Neural cell (in vitro differentiated cells): ENCODE measurements at regions not wholly inside any gene's neighbourhood (a gene's known extent, or its start where the extent isn't known, plus 50 kb on each side); places are given as distances from the start of the nearest gene placed in this dataset.

Experiments used
- H2AFZ ChIP-seq: fragments of 200-600, 300-800 bp; sonication (generic), shearing (Covaris generic); 2 replicates; pipeline ENCODE4 v1.6.0; 2014; ENCODE audit warnings: low read depth, mild to moderate bottlenecking, antibody characterized with exemption, low read length, moderate library complexity
- H3F3A ChIP-seq: fragments of 200-600 bp; shearing (Covaris generic); 2 replicates; pipeline ENCODE4 v1.6.1; 2016; ENCODE audit warnings: mild to moderate bottlenecking, moderate library complexity, mixed read lengths, antibody characterized with exemption, low read length; ENCODE audit not compliant: insufficient read depth, poor library complexity, severe bottlenecking
- H3K27ac ChIP-seq: fragments of 200-600, 300-800 bp; sonication (generic), shearing (Covaris generic); 2 replicates; pipeline ENCODE4 v1.5.1; 2014; ENCODE audit warnings: mild to moderate bottlenecking, low read length, moderate library complexity
- H3K27me3 ChIP-seq: fragments of 300-800, 200-600 bp; sonication (generic), shearing (Covaris generic); 2 replicates; pipeline ENCODE4 v1.6.0; 2014; ENCODE audit warnings: mild to moderate bottlenecking, low read depth, low read length, moderate library complexity; ENCODE audit not compliant: insufficient read depth
- H3K36me3 ChIP-seq: fragments of 300-800, 200-600 bp; sonication (generic), shearing (Covaris generic); 2 replicates; pipeline ENCODE4 v1.5.1; 2014; ENCODE audit warnings: mild to moderate bottlenecking, antibody characterized with exemption, low read length, moderate library complexity; ENCODE audit not compliant: insufficient read depth
- H3K4me2 ChIP-seq: fragments of 300-800, 200-600 bp; sonication (generic), shearing (Covaris generic); 2 replicates; pipeline ENCODE4 v1.6.0; 2014; ENCODE audit warnings: mild to moderate bottlenecking, low read length
- H3K4me3 ChIP-seq: fragments of 300-800, 200-600 bp; sonication (generic), shearing (Covaris generic); 2 replicates; pipeline ENCODE4 v1.5.1; 2014; ENCODE audit warnings: mild to moderate bottlenecking, low read length, moderate library complexity
- H3K79me2 ChIP-seq: fragments of 200-600 bp; shearing (Covaris generic); replicated peaks from 2 replicates; pipeline ENCODE4 v1.6.0; 2014; ENCODE audit warnings: mild to moderate bottlenecking, low read length, moderate library complexity; ENCODE audit not compliant: insufficient read depth
- H3K9ac ChIP-seq: fragments of 300-800, 200-600 bp; sonication (generic), shearing (Covaris generic); 2 replicates; pipeline ENCODE4 v1.6.1; 2016; ENCODE audit warnings: mild to moderate bottlenecking, low read length, mixed read lengths
- H3K9me2 ChIP-seq: fragments of 200-600 bp; shearing (Covaris generic); 2 replicates; pipeline ENCODE4 v1.6.1; 2016; ENCODE audit warnings: mild to moderate bottlenecking, low read length, mixed read lengths; ENCODE audit not compliant: insufficient read depth
- H3K9me3 ChIP-seq: fragments of 200-600, 300-800 bp; sonication (generic), shearing (Covaris generic); 2 replicates; pipeline ENCODE4 v1.6.1; 2016; ENCODE audit warnings: mild to moderate bottlenecking, mixed run types, low read length, moderate library complexity, mixed read lengths
- H4K20me1 ChIP-seq: fragments of 200-600 bp; shearing (Covaris generic); 2 replicates; pipeline ENCODE4 v1.6.1; 2016; ENCODE audit warnings: mild to moderate bottlenecking, mixed run types; ENCODE audit not compliant: insufficient read depth
- EP300 ChIP-seq: fragments of 450-650 bp; conservative IDR thresholded peaks from 2 replicates; pipeline ENCODE4 v1.6.1; 2014; ENCODE audit warnings: antibody characterized with exemption, mild to moderate bottlenecking, moderate library complexity; ENCODE audit not compliant: poor library complexity, severe bottlenecking
- EZH2 ChIP-seq: fragments of 200-600, 300-800 bp; shearing (Covaris generic), sonication (generic); IDR thresholded peaks from 2 replicates; pipeline ENCODE4 v1.6.1; 2014; ENCODE audit warnings: antibody characterized with exemption, low read length, borderline replicate concordance, mild to moderate bottlenecking; ENCODE audit not compliant: insufficient read depth, poor library complexity, severe bottlenecking
- MXI1 ChIP-seq: fragments of 450-650 bp; conservative IDR thresholded peaks from 2 replicates; pipeline ENCODE4 v1.6.1; 2014; ENCODE audit warnings: antibody characterized with exemption, mild to moderate bottlenecking; ENCODE audit not compliant: poor library complexity, severe bottlenecking
- POLR2AphosphoS5 ChIP-seq: IDR thresholded peaks from 2 replicates; pipeline ENCODE4 v1.6.1; 2012
- RAD21 ChIP-seq: fragments of 450-650 bp; conservative IDR thresholded peaks from 2 replicates; pipeline ENCODE4 v1.6.1; 2014; ENCODE audit warnings: antibody characterized with exemption, mild to moderate bottlenecking, moderate library complexity
- SMC3 ChIP-seq: fragments of 450-650 bp; conservative IDR thresholded peaks from 2 replicates; pipeline ENCODE4 v1.6.1; 2014; ENCODE audit warnings: antibody characterized with exemption, mild to moderate bottlenecking, moderate library complexity; ENCODE audit not compliant: poor library complexity
- TAF1 ChIP-seq: IDR thresholded peaks from 2 replicates; pipeline ENCODE4 v1.6.1; 2012; ENCODE audit warnings: low read depth
- TF ChIP-seq, protein P1 (sequence below): IDR thresholded peaks from 2 replicates; pipeline ENCODE4 v1.6.1; 2012; ENCODE audit warnings: borderline replicate concordance
- TF ChIP-seq, protein P2 (sequence below): fragments of 450-650 bp; IDR thresholded peaks from 2 replicates; pipeline ENCODE4 v1.5.1; 2014; ENCODE audit warnings: antibody characterized with exemption, mild to moderate bottlenecking, moderate library complexity; ENCODE audit not compliant: poor library complexity, severe bottlenecking

DNA sequence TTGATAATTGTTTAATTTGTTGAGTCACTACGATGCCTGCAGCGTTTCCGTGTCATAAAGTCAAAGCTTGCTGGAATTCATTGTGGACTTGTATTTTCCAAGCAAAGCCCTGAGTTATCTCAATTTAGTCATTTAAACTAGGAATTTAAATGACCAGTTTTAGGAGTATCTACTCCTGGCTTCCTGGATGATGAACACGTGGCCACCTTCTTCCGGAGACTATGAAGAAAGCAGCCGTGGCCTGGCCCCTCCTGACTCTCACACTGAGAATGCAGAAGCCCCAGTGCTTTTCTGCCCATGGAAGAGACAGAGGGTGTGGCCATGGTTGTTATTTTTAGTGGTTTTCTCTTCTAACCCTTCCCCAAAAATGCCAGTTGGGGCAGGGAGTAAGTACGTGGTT lies 250.7 kb upstream of the GATB start:
- no peaks in the 10 kb centered on the region for H3K9me3 ChIP-seq
- no peaks in the 10 kb centered on the region for H3K9me2 ChIP-seq
- no peaks in the 10 kb centered on the region for H3K79me2 ChIP-seq
- H4K20me1 ChIP-seq, result no peaks in the 10 kb centered on the region
- no peak overlapping the region for H3K4me3 ChIP-seq
- no peak overlapping the region for H3K9ac ChIP-seq
- no peak overlapping the region for H2AFZ ChIP-seq
- H3F3A ChIP-seq, result no peaks in the 10 kb centered on the region
- H3K27me3 ChIP-seq, result no peaks in the 10 kb centered on the region
- H3K4me2 ChIP-seq, result no peak overlapping the region
- no peaks in the 10 kb centered on the region for H3K36me3 ChIP-seq
- TF ChIP-seq EP300 (no peak), RAD21 (no peak), POLR2AphosphoS5 (no peak), EZH2 (no peak), SMC3 (no peak), TAF1 (no peak), MXI1 (no peak)
- TF ChIP-seq, protein P1, sequence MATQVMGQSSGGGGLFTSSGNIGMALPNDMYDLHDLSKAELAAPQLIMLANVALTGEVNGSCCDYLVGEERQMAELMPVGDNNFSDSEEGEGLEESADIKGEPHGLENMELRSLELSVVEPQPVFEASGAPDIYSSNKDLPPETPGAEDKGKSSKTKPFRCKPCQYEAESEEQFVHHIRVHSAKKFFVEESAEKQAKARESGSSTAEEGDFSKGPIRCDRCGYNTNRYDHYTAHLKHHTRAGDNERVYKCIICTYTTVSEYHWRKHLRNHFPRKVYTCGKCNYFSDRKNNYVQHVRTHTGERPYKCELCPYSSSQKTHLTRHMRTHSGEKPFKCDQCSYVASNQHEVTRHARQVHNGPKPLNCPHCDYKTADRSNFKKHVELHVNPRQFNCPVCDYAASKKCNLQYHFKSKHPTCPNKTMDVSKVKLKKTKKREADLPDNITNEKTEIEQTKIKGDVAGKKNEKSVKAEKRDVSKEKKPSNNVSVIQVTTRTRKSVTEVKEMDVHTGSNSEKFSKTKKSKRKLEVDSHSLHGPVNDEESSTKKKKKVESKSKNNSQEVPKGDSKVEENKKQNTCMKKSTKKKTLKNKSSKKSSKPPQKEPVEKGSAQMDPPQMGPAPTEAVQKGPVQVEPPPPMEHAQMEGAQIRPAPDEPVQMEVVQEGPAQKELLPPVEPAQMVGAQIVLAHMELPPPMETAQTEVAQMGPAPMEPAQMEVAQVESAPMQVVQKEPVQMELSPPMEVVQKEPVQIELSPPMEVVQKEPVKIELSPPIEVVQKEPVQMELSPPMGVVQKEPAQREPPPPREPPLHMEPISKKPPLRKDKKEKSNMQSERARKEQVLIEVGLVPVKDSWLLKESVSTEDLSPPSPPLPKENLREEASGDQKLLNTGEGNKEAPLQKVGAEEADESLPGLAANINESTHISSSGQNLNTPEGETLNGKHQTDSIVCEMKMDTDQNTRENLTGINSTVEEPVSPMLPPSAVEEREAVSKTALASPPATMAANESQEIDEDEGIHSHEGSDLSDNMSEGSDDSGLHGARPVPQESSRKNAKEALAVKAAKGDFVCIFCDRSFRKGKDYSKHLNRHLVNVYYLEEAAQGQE, result no peak
- TF ChIP-seq, protein P2, sequence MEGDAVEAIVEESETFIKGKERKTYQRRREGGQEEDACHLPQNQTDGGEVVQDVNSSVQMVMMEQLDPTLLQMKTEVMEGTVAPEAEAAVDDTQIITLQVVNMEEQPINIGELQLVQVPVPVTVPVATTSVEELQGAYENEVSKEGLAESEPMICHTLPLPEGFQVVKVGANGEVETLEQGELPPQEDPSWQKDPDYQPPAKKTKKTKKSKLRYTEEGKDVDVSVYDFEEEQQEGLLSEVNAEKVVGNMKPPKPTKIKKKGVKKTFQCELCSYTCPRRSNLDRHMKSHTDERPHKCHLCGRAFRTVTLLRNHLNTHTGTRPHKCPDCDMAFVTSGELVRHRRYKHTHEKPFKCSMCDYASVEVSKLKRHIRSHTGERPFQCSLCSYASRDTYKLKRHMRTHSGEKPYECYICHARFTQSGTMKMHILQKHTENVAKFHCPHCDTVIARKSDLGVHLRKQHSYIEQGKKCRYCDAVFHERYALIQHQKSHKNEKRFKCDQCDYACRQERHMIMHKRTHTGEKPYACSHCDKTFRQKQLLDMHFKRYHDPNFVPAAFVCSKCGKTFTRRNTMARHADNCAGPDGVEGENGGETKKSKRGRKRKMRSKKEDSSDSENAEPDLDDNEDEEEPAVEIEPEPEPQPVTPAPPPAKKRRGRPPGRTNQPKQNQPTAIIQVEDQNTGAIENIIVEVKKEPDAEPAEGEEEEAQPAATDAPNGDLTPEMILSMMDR, result no peak
- H3K27ac ChIP-seq, result no peak overlapping the region

DNA sequence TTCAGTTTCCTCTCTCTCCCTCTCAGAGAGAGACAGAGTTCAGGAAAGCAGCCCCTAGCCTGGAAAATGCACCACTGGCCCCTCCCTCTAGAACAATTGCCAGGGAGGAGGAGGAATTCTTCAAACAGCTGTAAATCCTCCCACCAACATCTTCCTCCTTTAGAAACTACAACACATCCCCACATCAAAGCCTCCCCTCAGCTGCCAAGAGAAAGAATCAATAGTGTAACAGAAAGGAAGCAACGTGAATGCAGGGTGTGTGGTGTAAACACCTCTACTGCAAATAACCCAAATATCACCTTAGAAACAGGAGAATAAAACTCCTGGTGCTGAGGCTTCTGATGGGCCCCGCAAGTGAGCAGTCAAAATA lies 249.9 kb upstream of the GATB start:
- H3K4me3 ChIP-seq, result no peak overlapping the region
- no peaks in the 10 kb centered on the region for H3K9me2 ChIP-seq
- H3K27ac ChIP-seq, result no peak overlapping the region

More for the DNA sequence above, 249.9 kb upstream of the GATB start:
- no peaks in the 10 kb centered on the region for H3F3A ChIP-seq
- no peaks in the 10 kb centered on the region for H3K27me3 ChIP-seq
- TF ChIP-seq, protein P2, result no peak
- no peak for TF ChIP-seq EP300
- no peak for TF ChIP-seq TAF1
- no peak for TF ChIP-seq SMC3
- TF ChIP-seq POLR2AphosphoS5, result no peak
- TF ChIP-seq EZH2, result no peak
- TF ChIP-seq RAD21, result no peak
- TF ChIP-seq, protein P1, result no peak
- no peak for TF ChIP-seq MXI1
- no peaks in the 10 kb centered on the region for H3K36me3 ChIP-seq
- H2AFZ ChIP-seq, result no peak overlapping the region
- no peak overlapping the region for H3K9ac ChIP-seq
- no peaks in the 10 kb centered on the region for H4K20me1 ChIP-seq
- no peaks in the 10 kb centered on the region for H3K9me3 ChIP-seq
- H3K79me2 ChIP-seq, result no peaks in the 10 kb centered on the region
- no peak overlapping the region for H3K4me2 ChIP-seq
